Gastroesophageal sphincter (tissue), 3 donors: ENCODE measurements at regions not wholly inside any gene's neighbourhood (a gene's known extent, or its start where the extent isn't known, plus 50 kb on each side); places are given as distances from the start of the nearest gene placed in this dataset.

Experiments used
- CTCF ChIP-seq, 4 experiments: fragments of 200-600 bp in 2 of 4; fragments of 450-650 bp in 2 of 4; sonication (generic) in 1 of 4; IDR thresholded peaks; one replicate each; pipeline ENCODE4 v1.5.1; 2017 to 2019; ENCODE audit warnings: antibody characterized with exemption in 4 of 4, mild to moderate bottlenecking in 2 of 4, moderate library complexity in 2 of 4
- EP300 ChIP-seq: sonication (generic); formaldehyde crosslinking; IDR thresholded peaks from one replicate; pipeline ENCODE4 v1.6.1; 2017; ENCODE audit warnings: antibody characterized with exemption, mild to moderate bottlenecking
- POLR2AphosphoS5 ChIP-seq: sonication (generic); formaldehyde crosslinking; IDR thresholded peaks from one replicate; pipeline ENCODE4 v1.6.1; 2017; ENCODE audit warnings: antibody characterized with exemption

DNA sequence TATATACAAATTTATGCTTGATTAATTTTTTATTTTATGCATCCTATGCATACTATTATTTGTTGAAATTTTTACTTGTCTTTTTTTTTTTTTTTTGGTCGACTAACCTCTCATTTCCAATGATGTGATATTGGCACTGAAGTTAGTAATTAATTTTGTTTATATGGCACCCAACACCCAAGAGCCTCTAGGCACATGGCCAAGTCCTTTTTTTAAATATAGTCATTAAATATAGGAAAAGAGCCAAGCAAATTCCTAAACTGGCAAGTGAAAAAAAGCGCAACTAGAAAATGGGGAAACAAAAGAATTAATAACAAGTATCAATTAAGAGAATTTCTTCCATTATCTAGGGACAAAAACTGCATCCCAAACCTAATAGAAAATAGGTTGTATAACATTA, 85.5 kb upstream of the HS3ST5 start:
- TF ChIP-seq CTCF (IDR thresholded peaks at IDR 0.05), result no peak
- no peak for TF ChIP-seq POLR2AphosphoS5
- no peak for TF ChIP-seq EP300
